NCI-H128 (cell line): ENCODE measurements at regions not wholly inside any gene's neighbourhood (a gene's known extent, or its start where the extent isn't known, plus 50 kb on each side); places are given as distances from the start of the nearest gene placed in this dataset.
"Not testable (repeated sequence)": the region's sequence is repeated elsewhere in the genome, so short reads cannot be mapped to it uniquely, and the experiment has no call there.

ENCODE experiments used
- DNase-seq: peaks from one replicate; lab custom pipeline; 2025; ENCODE audit not compliant: unreplicated experiment; lab: John Stamatoyannopoulos, UW

- DNase-seq, result no peak
Observed at GRCh38 chr4:116551806-116552205, 533.6 kb downstream of the TRAM1L1 start.

GRCh38 chr4:116547632-116548031 lies 537.7 kb downstream of the TRAM1L1 start:
- no peak for DNase-seq

GRCh38 chr4:116546759-116547158 lies 538.6 kb downstream of the TRAM1L1 start:
- no peak for DNase-seq

- no peak for DNase-seq
Observed at GRCh38 chr4:116544946-116545345, 540.4 kb downstream of the TRAM1L1 start.

GRCh38 chr4:116539744-116540143 lies 545.6 kb downstream of the TRAM1L1 start:
- no peak for DNase-seq

- DNase-seq, result no peak
Observed at GRCh38 chr4:116537828-116538227, 547.5 kb downstream of the TRAM1L1 start.

GRCh38 chr4:116536024-116536423 lies 549.4 kb downstream of the TRAM1L1 start:
- not testable (repeated sequence) for DNase-seq

- no peak for DNase-seq
Observed at GRCh38 chr4:116531870-116532269, 553.5 kb downstream of the TRAM1L1 start.

GRCh38 chr4:116531026-116531425 lies 554.4 kb downstream of the TRAM1L1 start:
- DNase-seq, result no peak

- no peak for DNase-seq
Observed at GRCh38 chr4:116530048-116530447, 555.3 kb downstream of the TRAM1L1 start.

- DNase-seq, result no peak
Observed at GRCh38 chr4:116529129-116529528, 556.2 kb downstream of the TRAM1L1 start.

- no peak for DNase-seq
Observed at GRCh38 chr4:116522922-116523321, 562.5 kb downstream of the TRAM1L1 start.

GRCh38 chr4:116520886-116521285 lies 564.5 kb downstream of the TRAM1L1 start:
- DNase-seq, result no peak

GRCh38 chr4:116516711-116517110 lies 568.7 kb downstream of the TRAM1L1 start:
- DNase-seq, result no peak

- DNase-seq, result no peak
Observed at GRCh38 chr4:116515959-116516358, 569.4 kb downstream of the TRAM1L1 start.

GRCh38 chr4:116512552-116512951 lies 572.8 kb downstream of the TRAM1L1 start:
- no peak for DNase-seq

GRCh38 chr4:116501954-116502353 lies 583.4 kb downstream of the TRAM1L1 start:
- DNase-seq, result no peak

- DNase-seq, result no peak
Observed at GRCh38 chr4:116500225-116500624, 585.2 kb downstream of the TRAM1L1 start.

GRCh38 chr4:116489739-116490138 lies 595.6 kb downstream of the TRAM1L1 start:
- DNase-seq, result no peak

- DNase-seq, result no peak
Observed at GRCh38 chr4:116486401-116486800, 599.0 kb downstream of the TRAM1L1 start.

GRCh38 chr4:116480546-116480945 lies 604.8 kb downstream of the TRAM1L1 start:
- DNase-seq, result no peak

GRCh38 chr4:116478343-116478742 lies 607.0 kb downstream of the TRAM1L1 start:
- DNase-seq, result no peak

- DNase-seq, result no peak
Observed at GRCh38 chr4:116469582-116469981, 615.8 kb downstream of the TRAM1L1 start.

GRCh38 chr4:116453127-116453526 lies 632.2 kb downstream of the TRAM1L1 start:
- no peak for DNase-seq
